Esophagus squamous epithelium (tissue), 4 donors: ENCODE measurements at regions not wholly inside any gene's neighbourhood (a gene's known extent, or its start where the extent isn't known, plus 50 kb on each side); places are given as distances from the start of the nearest gene placed in this dataset.

Experiments
- POLR2A ChIP-seq, 4 donors: fragments of 450-650 bp; IDR thresholded peaks; one replicate each; pipeline ENCODE4 v1.6.1; 2017; ENCODE audit warnings: antibody characterized with exemption in 4 of 4, mild to moderate bottlenecking in 4 of 4, moderate library complexity in 3 of 4
- TF ChIP-seq, protein P1 (sequence below), 6 experiments: fragments of 450-650 bp in 4 of 6; fragments of 200-600 bp in 2 of 6; sonication (generic) in 2 of 6; IDR thresholded peaks; one replicate each; pipeline ENCODE4 v1.5.1; 2016 to 2019; ENCODE audit warnings: antibody characterized with exemption in 6 of 6, mild to moderate bottlenecking in 4 of 6, moderate library complexity in 4 of 6

DNA sequence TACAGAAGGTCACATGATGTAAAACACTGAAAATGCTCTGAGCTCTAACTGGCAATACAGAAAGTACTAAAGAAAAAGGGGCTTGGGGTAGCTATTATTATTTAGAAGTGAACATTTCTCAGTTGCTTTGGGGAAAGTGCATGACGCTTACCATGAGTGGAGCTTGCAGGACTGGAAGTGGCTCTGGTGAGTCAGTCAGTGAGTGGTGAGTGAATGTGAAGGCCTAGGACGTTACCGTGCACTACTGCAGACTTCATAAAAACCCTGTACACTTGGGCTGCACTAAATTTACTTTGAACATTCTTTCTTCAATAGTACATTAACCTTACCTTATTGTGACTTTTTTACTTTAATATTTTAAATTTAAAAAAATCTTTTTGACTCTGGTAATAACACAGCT is 89.3 kb upstream of the ENPP6 start:
- TF ChIP-seq, protein P1, sequence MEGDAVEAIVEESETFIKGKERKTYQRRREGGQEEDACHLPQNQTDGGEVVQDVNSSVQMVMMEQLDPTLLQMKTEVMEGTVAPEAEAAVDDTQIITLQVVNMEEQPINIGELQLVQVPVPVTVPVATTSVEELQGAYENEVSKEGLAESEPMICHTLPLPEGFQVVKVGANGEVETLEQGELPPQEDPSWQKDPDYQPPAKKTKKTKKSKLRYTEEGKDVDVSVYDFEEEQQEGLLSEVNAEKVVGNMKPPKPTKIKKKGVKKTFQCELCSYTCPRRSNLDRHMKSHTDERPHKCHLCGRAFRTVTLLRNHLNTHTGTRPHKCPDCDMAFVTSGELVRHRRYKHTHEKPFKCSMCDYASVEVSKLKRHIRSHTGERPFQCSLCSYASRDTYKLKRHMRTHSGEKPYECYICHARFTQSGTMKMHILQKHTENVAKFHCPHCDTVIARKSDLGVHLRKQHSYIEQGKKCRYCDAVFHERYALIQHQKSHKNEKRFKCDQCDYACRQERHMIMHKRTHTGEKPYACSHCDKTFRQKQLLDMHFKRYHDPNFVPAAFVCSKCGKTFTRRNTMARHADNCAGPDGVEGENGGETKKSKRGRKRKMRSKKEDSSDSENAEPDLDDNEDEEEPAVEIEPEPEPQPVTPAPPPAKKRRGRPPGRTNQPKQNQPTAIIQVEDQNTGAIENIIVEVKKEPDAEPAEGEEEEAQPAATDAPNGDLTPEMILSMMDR (IDR thresholded peaks at IDR 0.05), result no peak
- TF ChIP-seq POLR2A (IDR thresholded peaks at IDR 0.05), result no peak
